Tibial artery (tissue), 4 donors: ENCODE measurements at regions not wholly inside any gene's neighbourhood (a gene's known extent, or its start where the extent isn't known, plus 50 kb on each side); places are given as distances from the start of the nearest gene placed in this dataset.
"Not testable (repeated sequence)": the region's sequence is repeated elsewhere in the genome, so short reads cannot be mapped to it uniquely, and the experiment has no call there.

Experiments
- DNase-seq, 2 donors: peaks; one replicate each; pipeline ENCODE4 v3.0.0-alpha.2; 2019
- H3K27ac ChIP-seq, 2 donors: fragments of 200-600 bp; sonication (generic) in 1 of 2; 1 replicate in 1 of 2; 2 replicates in 1 of 2; pipeline ENCODE4 v1.5.1; 2018 to 2019; ENCODE audit warnings: mild to moderate bottlenecking in 1 of 2
- H3K27me3 ChIP-seq, 2 donors: fragments of 200-600 bp; sonication (generic) in 1 of 2; one replicate each; pipeline versions ENCODE4 v1.5.1 to v1.6.0; 2016 to 2019
- H3K36me3 ChIP-seq, 3 donors: fragments of 200-600 bp; sonication (generic) in 2 of 3; one replicate each; pipeline ENCODE4 v1.5.1; 2016 to 2019; ENCODE audit warnings: mild to moderate bottlenecking in 2 of 3
- H3K4me1 ChIP-seq, 4 donors: fragments of 200-600 bp; sonication (generic) in 2 of 4; 1 replicate in 3 of 4; 2 replicates in 1 of 4; pipeline ENCODE4 v1.5.1; 2016 to 2019
- H3K4me3 ChIP-seq, 2 donors: fragments of 200-600 bp; sonication (generic) in 1 of 2; 1 replicate in 1 of 2; 2 replicates in 1 of 2; pipeline ENCODE4 v1.5.1; 2018 to 2019; ENCODE audit warnings: mild to moderate bottlenecking in 2 of 2
- H3K9me3 ChIP-seq, 3 donors: fragments of 200-600 bp; sonication (generic) in 1 of 3; one replicate each; pipeline ENCODE4 v1.5.1; 2016 to 2019
- CTCF ChIP-seq, 2 experiments: fragments of 200-600 bp in 1 of 2; fragments of 450-650 bp in 1 of 2; IDR thresholded peaks; one replicate each; pipeline ENCODE4 v1.5.1; 2017 to 2019; ENCODE audit warnings: antibody characterized with exemption in 2 of 2, mild to moderate bottlenecking in 1 of 2, moderate library complexity in 1 of 2
- intact Hi-C: fragments of 100-400 bp; cut with DNase I; formaldehyde crosslinking; loops from one replicate; pipeline ENCODE4 v1.15.0; 2023; ENCODE audit warnings: low total_unique reads

- H3K4me1 ChIP-seq: peaks cover 0 to 8% (median 0%) of the 10 kb centered on the region in 4 donors
- intact Hi-C loops: no loop called here
- no peaks in the 10 kb centered on the region for H3K36me3 ChIP-seq
- no peak overlapping the region for H3K27ac ChIP-seq
- TF ChIP-seq CTCF (IDR thresholded peaks at IDR 0.05): no peak
- H3K9me3 ChIP-seq: peaks cover 0 to under 1% (median 0%) of the 10 kb centered on the region in 3 donors
- no peaks in the 10 kb centered on the region for H3K27me3 ChIP-seq
- no peak for DNase-seq
- no peak overlapping the region for H3K4me3 ChIP-seq
Measured at GRCh38 chr12:46627686-46628085, 198.1 kb downstream of the SLC38A4 start.

- H3K27ac ChIP-seq, H3K36me3 ChIP-seq, H3K9me3 ChIP-seq, H3K27me3 ChIP-seq, H3K4me3 ChIP-seq, DNase-seq, intact Hi-C loops: not testable (repeated sequence)
- H3K4me1 ChIP-seq: peaks cover 0 to 20% (median 11%) of the 10 kb centered on the region in 4 donors
Measured at GRCh38 chr12:46619474-46619873, 206.3 kb downstream of the SLC38A4 start.

GRCh38 chr12:46617737-46618136, 208.1 kb downstream of the SLC38A4 start:
- Histone ChIP-seq H3K4me1 (peaks cover 0 to 20% (median 11%) of the 10 kb centered on the region in 4 donors), H3K27ac (peak overlapping the region in 1 of 2 donors; percentile 32)
- H3K4me3 ChIP-seq, DNase-seq, H3K9me3 ChIP-seq, H3K36me3 ChIP-seq, H3K27me3 ChIP-seq, intact Hi-C loops: not testable (repeated sequence)

GRCh38 chr12:46617167-46617566, 208.6 kb downstream of the SLC38A4 start:
- Histone ChIP-seq H3K9me3 (peaks cover 0 to 6% (median 0%) of the 10 kb centered on the region in 3 donors), H3K36me3 (no peaks in the 10 kb centered on the region), H3K4me3 (no peak overlapping the region), H3K27me3 (no peaks in the 10 kb centered on the region), H3K4me1 (peaks cover 0 to 20% (median 11%) of the 10 kb centered on the region in 4 donors), H3K27ac (peak overlapping the region; percentile 46 to 57)
- no peak for TF ChIP-seq CTCF (IDR thresholded peaks at IDR 0.05)
- peak; percentile 76 to 83 for DNase-seq
- intact Hi-C loops: no loop called here

- peaks cover 0 to 27% (median 17%) of the 10 kb centered on the region in 4 donors for H3K4me1 ChIP-seq
- intact Hi-C loops: no loop called here
- no peaks in the 10 kb centered on the region for H3K27me3 ChIP-seq
- no peak for DNase-seq
- peak overlapping the region in 1 of 2 donors; percentile 76 for H3K27ac ChIP-seq
- H3K36me3 ChIP-seq: no peaks in the 10 kb centered on the region
- no peak overlapping the region for H3K4me3 ChIP-seq
- no peaks in the 10 kb centered on the region for H3K9me3 ChIP-seq
- no peak for TF ChIP-seq CTCF (IDR thresholded peaks at IDR 0.05)
Measured at GRCh38 chr12:46610754-46611153, 215.0 kb downstream of the SLC38A4 start.

- Histone ChIP-seq H3K27me3 (no peaks in the 10 kb centered on the region), H3K27ac (peak overlapping the region; percentile 61 to 76), H3K36me3 (no peaks in the 10 kb centered on the region), H3K9me3 (no peaks in the 10 kb centered on the region), H3K4me1 (peaks cover 0 to 27% (median 17%) of the 10 kb centered on the region in 4 donors), H3K4me3 (no peak overlapping the region)
- intact Hi-C loops: no loop called here
- no peak for DNase-seq
- no peak for TF ChIP-seq CTCF (IDR thresholded peaks at IDR 0.05)
Measured at GRCh38 chr12:46609674-46610073, 216.1 kb downstream of the SLC38A4 start.

- no peak for DNase-seq
- intact Hi-C loops: no loop called here
- no peak overlapping the region for H3K4me3 ChIP-seq
- H3K27me3 ChIP-seq: no peaks in the 10 kb centered on the region
- peaks cover 0 to 27% (median 17%) of the 10 kb centered on the region in 4 donors for H3K4me1 ChIP-seq
- peak overlapping the region; percentile 61 to 76 for H3K27ac ChIP-seq
- no peak for TF ChIP-seq CTCF (IDR thresholded peaks at IDR 0.05)
- H3K36me3 ChIP-seq: no peaks in the 10 kb centered on the region
- H3K9me3 ChIP-seq: no peaks in the 10 kb centered on the region
Measured at GRCh38 chr12:46609273-46609623, 216.5 kb downstream of the SLC38A4 start.
